ENCODE measurements at regions not wholly inside any gene's neighbourhood (a gene's known extent, or its start where the extent isn't known, plus 50 kb on each side); places are given as distances from the start of the nearest gene placed in this dataset.

- TF ChIP-seq CTCF (IDR thresholded peaks at IDR 0.05) (no peak), POLR2AphosphoS5 (IDR thresholded peaks at IDR 0.05) (no peak)
These were observed 72.9 kb upstream of the PRLR start for GRCh38 chr5:35303152-35303551.
